ENCODE measurements at regions not wholly inside any gene's neighbourhood (a gene's known extent, or its start where the extent isn't known, plus 50 kb on each side); places are given as distances from the start of the nearest gene placed in this dataset.

GRCh38 chr14:101027291-101027690 is 123.8 kb upstream of the RTL1 start:
- no peak for DNase-seq (ENCODE audit: extremely low read depth, low read depth)
- no peak for TF ChIP-seq CTCF (IDR thresholded peaks at IDR 0.05; ENCODE audit: low read depth, low read length, missing control alignments)
- no peak overlapping the region for H3K4me3 ChIP-seq (replicated peaks; ENCODE audit: low read depth, low read length)

- H3K4me3 ChIP-seq (replicated peaks; ENCODE audit: low read depth, low read length), result no peak overlapping the region
- DNase-seq (ENCODE audit: extremely low read depth, low read depth), result no peak
- TF ChIP-seq CTCF (IDR thresholded peaks at IDR 0.05; ENCODE audit: low read depth, low read length, missing control alignments), result no peak
Measured at GRCh38 chr14:101027966-101028365, 124.4 kb upstream of the RTL1 start.

GRCh38 chr14:101028971-101029667 is 125.6 kb upstream of the RTL1 start:
- no peak for TF ChIP-seq CTCF (IDR thresholded peaks at IDR 0.05; ENCODE audit: low read depth, low read length, missing control alignments)
- no peak overlapping the region for H3K4me3 ChIP-seq (replicated peaks; ENCODE audit: low read depth, low read length)
- no peak for DNase-seq (ENCODE audit: extremely low read depth, low read depth)

- TF ChIP-seq CTCF (IDR thresholded peaks at IDR 0.05; ENCODE audit: low read depth, low read length, missing control alignments), result no peak
- no peak overlapping the region for H3K4me3 ChIP-seq (replicated peaks; ENCODE audit: low read depth, low read length)
- no peak for DNase-seq (ENCODE audit: extremely low read depth, low read depth)
Measured at GRCh38 chr14:101029668-101030290, 126.3 kb upstream of the RTL1 start.

GRCh38 chr14:101030586-101030985 is 127.1 kb upstream of the RTL1 start:
- TF ChIP-seq CTCF (IDR thresholded peaks at IDR 0.05; ENCODE audit: low read depth, low read length, missing control alignments), result no peak
- no peak for DNase-seq (ENCODE audit: extremely low read depth, low read depth)
- no peak overlapping the region for H3K4me3 ChIP-seq (replicated peaks; ENCODE audit: low read depth, low read length)

GRCh38 chr14:101031186-101031585 is 127.7 kb upstream of the RTL1 start:
- no peak for TF ChIP-seq CTCF (IDR thresholded peaks at IDR 0.05; ENCODE audit: low read depth, low read length, missing control alignments)
- no peak for DNase-seq (ENCODE audit: extremely low read depth, low read depth)

More at GRCh38 chr14:101031186-101031585, 127.7 kb upstream of the RTL1 start:
- H3K4me3 ChIP-seq (replicated peaks; ENCODE audit: low read depth, low read length), result no peak overlapping the region

Measured in HFF-Myc (cell line).